K562 (cell line): ENCODE measurements at regions not wholly inside any gene's neighbourhood (a gene's known extent, or its start where the extent isn't known, plus 50 kb on each side); places are given as distances from the start of the nearest gene placed in this dataset.
A peak's percentile ranks its signal among the peaks of the same experiment; 100 is the strongest.

Experiments used
- DMBX1 ChIP-seq: fragments of 250-450 bp; sonication (Bioruptor Pico); IDR thresholded peaks from 2 replicates; pipeline ENCODE4 v1.8.0; 2022; ENCODE audit warnings: inconsistent platforms, mild to moderate bottlenecking, moderate library complexity, borderline replicate concordance
- ERF ChIP-seq: fragments of 450-650 bp; formaldehyde crosslinking; IDR thresholded peaks from 2 replicates; pipeline ENCODE4 v1.4.0; 2020; ENCODE audit warnings: mild to moderate bottlenecking, mixed read lengths
- ESRRB ChIP-seq: fragments of 250-450 bp; sonication (Bioruptor Pico); IDR thresholded peaks from 2 replicates; pipeline ENCODE4 v1.5.0; 2020; ENCODE audit warnings: mild to moderate bottlenecking, moderate library complexity, borderline replicate concordance
- HSF4 ChIP-seq: fragments of 250-450 bp; sonication (Bioruptor Pico); IDR thresholded peaks from 2 replicates; pipeline ENCODE4 v2.1.2; 2022; ENCODE audit warnings: mild to moderate bottlenecking, moderate library complexity, borderline replicate concordance
- RFX1 ChIP-seq: fragments of 450-650 bp; IDR thresholded peaks from 2 replicates; pipeline ENCODE4 v1.6.1; 2016; ENCODE audit warnings: mild to moderate bottlenecking, moderate library complexity
- RHOXF2B ChIP-seq: fragments of 250-450 bp; sonication (Bioruptor Pico); conservative IDR thresholded peaks from 2 replicates; pipeline ENCODE4 v1.5.1; 2021
- SAFB ChIP-seq: fragments of 200-400 bp; formaldehyde crosslinking; IDR thresholded peaks from 2 replicates; pipeline ENCODE4 v1.6.1; 2017; ENCODE audit warnings: low read depth, low read length, borderline replicate concordance
- SNRNP70 ChIP-seq: fragments of 200-400 bp; formaldehyde crosslinking; optimal IDR thresholded peaks from 2 replicates; pipeline ENCODE3; 2017; ENCODE audit warnings: low read depth, low read length
- TFAM ChIP-seq: fragments of 250-450 bp; sonication (Bioruptor Pico); conservative IDR thresholded peaks from 2 replicates; pipeline ENCODE4 v1.5.0; 2021; ENCODE audit warnings: mild to moderate bottlenecking, moderate library complexity
- ZBTB8A ChIP-seq: fragments of 450-650 bp; IDR thresholded peaks from 2 replicates; pipeline ENCODE4 v1.6.1; 2018; ENCODE audit warnings: mild to moderate bottlenecking, moderate library complexity; ENCODE audit not compliant: partially characterized antibody
- ZKSCAN1 ChIP-seq: fragments of 150-350 bp; IDR thresholded peaks from 2 replicates; pipeline ENCODE4 v1.6.1; 2016; ENCODE audit warnings: low read depth, low read length
- ZNF12 ChIP-seq: sonication (generic); formaldehyde crosslinking; IDR thresholded peaks from 2 replicates; pipeline ENCODE4 v1.4.0; 2020; ENCODE audit warnings: mild to moderate bottlenecking, missing genetic modification reagents
- ZNF347 ChIP-seq: fragments of 450-650 bp; formaldehyde crosslinking; IDR thresholded peaks from 2 replicates; pipeline ENCODE4 v1.4.0; 2020; ENCODE audit warnings: low read depth, mild to moderate bottlenecking, moderate library complexity
- ZNF436 ChIP-seq: fragments of 250-450, 450-650 bp; sonication (Bioruptor Pico); formaldehyde crosslinking; IDR thresholded peaks from 2 replicates; pipeline ENCODE4 v1.7.0; 2020; ENCODE audit warnings: mild to moderate bottlenecking
- ZNF586 ChIP-seq: fragments of 450-650 bp; formaldehyde crosslinking; conservative IDR thresholded peaks from 2 replicates; pipeline ENCODE4 v1.4.0; 2020; ENCODE audit warnings: mild to moderate bottlenecking, moderate library complexity
- TF ChIP-seq, protein P1 (sequence below), 2 experiments: fragments of 450-650 bp in 1 of 2; sonication (generic) in 1 of 2; formaldehyde crosslinking; conservative IDR thresholded peaks; 2 replicates each; pipeline versions ENCODE4 v1.4.0 to v1.8.1; 2020 to 2022; ENCODE audit warnings: mild to moderate bottlenecking in 1 of 2, missing genetic modification reagents in 1 of 2
- TF ChIP-seq, protein P2 (sequence below): fragments of 250-450 bp; sonication (Bioruptor Pico); IDR thresholded peaks from 2 replicates; pipeline ENCODE4 v1.5.0; 2021
- TF ChIP-seq, protein P3 (sequence below): fragments of 250-450 bp; sonication (Bioruptor Pico); IDR thresholded peaks from 2 replicates; pipeline ENCODE4 v1.4.0; 2020
- TF ChIP-seq, protein P4 (sequence below): fragments of 250-450 bp; sonication (Bioruptor Pico); IDR thresholded peaks from 2 replicates; pipeline ENCODE4 v1.5.1; 2021; ENCODE audit warnings: mild to moderate bottlenecking

DNA sequence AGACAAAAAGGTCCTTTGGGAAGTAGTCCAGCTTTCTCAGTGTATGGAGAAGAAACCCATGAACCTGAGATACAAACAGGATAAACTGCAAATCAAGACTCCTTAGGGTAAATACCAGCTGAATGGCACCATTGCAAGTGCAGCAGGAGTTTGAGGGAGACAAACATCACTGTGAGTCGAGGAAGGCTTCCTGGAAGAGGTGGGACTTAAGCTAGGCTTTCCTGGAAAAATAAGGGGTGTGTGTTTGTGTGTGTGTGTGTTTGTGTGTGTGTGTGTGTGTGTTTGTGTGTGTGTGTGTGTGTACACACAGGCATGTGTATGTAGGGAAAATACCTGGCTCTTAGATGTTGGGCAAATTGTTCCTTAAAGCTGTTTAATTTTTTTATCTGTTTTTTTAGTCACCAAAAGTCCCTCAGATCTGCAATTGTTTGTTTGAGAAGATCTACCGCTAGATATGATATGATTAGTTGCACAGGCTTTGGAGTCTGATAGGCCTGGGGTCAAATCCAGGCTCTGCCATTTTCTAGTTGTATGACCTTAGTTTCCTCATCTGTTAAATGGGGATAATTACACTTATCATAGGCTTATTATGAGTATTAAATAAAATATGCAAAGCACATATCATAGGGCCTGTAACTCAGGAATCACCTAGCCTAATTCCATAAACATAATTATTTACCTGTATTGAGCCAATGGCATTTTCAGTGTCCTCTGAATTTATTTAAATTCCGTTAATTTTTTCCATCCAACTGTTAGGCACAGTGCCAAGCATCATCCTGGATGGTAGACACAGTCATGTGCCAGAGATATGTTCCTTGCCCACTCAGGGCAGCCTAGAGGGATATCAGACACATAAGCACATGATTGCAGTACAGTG, 85.6 kb upstream of the EED start (continued):
- TF ChIP-seq ESRRB (CRISPR knock-in tag) (no peak), ZNF347 (CRISPR knock-in tag) (no peak), ZBTB8A (no peak), SAFB (no peak), ZKSCAN1 (no peak), ZNF436 (CRISPR knock-in tag) (peak; percentile 70; the same call in 1 of the 2 replicates), TFAM (CRISPR knock-in tag) (no peak), DMBX1 (0 out of 2 replicates have a peak, but pooled peaks have one; percentile 8), ZNF12 (CRISPR knock-in tag) (peak; percentile 84; the same call in 1 of the 2 replicates), ERF (no peak), SNRNP70 (no peak), ZNF586 (no peak), RHOXF2B (CRISPR knock-in tag) (no peak), RFX1 (no peak), HSF4 (CRISPR knock-in tag) (no peak)
- TF ChIP-seq, protein P1, sequence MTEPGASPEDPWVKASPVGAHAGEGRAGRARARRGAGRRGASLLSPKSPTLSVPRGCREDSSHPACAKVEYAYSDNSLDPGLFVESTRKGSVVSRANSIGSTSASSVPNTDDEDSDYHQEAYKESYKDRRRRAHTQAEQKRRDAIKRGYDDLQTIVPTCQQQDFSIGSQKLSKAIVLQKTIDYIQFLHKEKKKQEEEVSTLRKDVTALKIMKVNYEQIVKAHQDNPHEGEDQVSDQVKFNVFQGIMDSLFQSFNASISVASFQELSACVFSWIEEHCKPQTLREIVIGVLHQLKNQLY (CRISPR knock-in tag; conservative IDR thresholded peaks at IDR 0.05) = no peak
- TF ChIP-seq, protein P2, sequence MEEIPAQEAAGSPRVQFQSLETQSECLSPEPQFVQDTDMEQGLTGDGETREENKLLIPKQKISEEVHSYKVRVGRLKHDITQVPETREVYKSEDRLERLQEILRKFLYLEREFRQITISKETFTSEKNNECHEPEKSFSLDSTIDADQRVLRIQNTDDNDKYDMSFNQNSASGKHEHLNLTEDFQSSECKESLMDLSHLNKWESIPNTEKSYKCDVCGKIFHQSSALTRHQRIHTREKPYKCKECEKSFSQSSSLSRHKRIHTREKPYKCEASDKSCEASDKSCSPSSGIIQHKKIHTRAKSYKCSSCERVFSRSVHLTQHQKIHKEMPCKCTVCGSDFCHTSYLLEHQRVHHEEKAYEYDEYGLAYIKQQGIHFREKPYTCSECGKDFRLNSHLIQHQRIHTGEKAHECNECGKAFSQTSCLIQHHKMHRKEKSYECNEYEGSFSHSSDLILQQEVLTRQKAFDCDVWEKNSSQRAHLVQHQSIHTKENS (CRISPR knock-in tag) = no peak
- TF ChIP-seq, protein P3, sequence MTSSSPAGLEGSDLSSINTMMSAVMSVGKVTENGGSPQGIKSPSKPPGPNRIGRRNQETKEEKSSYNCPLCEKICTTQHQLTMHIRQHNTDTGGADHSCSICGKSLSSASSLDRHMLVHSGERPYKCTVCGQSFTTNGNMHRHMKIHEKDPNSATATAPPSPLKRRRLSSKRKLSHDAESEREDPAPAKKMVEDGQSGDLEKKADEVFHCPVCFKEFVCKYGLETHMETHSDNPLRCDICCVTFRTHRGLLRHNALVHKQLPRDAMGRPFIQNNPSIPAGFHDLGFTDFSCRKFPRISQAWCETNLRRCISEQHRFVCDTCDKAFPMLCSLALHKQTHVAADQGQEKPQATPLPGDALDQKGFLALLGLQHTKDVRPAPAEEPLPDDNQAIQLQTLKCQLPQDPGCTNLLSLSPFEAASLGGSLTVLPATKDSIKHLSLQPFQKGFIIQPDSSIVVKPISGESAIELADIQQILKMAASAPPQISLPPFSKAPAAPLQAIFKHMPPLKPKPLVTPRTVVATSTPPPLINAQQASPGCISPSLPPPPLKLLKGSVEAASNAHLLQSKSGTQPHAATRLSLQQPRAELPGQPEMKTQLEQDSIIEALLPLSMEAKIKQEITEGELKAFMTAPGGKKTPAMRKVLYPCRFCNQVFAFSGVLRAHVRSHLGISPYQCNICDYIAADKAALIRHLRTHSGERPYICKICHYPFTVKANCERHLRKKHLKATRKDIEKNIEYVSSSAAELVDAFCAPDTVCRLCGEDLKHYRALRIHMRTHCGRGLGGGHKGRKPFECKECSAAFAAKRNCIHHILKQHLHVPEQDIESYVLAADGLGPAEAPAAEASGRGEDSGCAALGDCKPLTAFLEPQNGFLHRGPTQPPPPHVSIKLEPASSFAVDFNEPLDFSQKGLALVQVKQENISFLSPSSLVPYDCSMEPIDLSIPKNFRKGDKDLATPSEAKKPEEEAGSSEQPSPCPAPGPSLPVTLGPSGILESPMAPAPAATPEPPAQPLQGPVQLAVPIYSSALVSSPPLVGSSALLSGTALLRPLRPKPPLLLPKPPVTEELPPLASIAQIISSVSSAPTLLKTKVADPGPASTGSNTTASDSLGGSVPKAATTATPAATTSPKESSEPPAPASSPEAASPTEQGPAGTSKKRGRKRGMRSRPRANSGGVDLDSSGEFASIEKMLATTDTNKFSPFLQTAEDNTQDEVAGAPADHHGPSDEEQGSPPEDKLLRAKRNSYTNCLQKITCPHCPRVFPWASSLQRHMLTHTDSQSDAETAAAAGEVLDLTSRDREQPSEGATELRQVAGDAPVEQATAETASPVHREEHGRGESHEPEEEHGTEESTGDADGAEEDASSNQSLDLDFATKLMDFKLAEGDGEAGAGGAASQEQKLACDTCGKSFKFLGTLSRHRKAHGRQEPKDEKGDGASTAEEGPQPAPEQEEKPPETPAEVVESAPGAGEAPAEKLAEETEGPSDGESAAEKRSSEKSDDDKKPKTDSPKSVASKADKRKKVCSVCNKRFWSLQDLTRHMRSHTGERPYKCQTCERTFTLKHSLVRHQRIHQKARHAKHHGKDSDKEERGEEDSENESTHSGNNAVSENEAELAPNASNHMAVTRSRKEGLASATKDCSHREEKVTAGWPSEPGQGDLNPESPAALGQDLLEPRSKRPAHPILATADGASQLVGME (CRISPR knock-in tag) = no peak
- TF ChIP-seq, protein P4, sequence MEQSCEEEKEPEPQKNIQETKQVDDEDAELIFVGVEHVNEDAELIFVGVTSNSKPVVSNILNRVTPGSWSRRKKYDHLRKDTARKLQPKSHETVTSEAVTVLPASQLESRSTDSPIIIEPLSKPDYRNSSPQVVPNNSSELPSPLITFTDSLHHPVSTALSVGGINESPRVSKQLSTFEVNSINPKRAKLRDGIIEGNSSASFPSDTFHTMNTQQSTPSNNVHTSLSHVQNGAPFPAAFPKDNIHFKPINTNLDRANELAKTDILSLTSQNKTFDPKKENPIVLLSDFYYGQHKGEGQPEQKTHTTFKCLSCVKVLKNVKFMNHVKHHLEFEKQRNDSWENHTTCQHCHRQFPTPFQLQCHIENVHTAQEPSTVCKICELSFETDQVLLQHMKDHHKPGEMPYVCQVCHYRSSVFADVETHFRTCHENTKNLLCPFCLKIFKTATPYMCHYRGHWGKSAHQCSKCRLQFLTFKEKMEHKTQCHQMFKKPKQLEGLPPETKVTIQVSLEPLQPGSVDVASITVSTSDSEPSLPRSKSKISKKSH = no peak
